Activated CD8-positive, alpha-beta memory T cell treated with anti-CD3 and anti-CD28 coated beads for 48 hours (primary cell): ENCODE measurements at regions not wholly inside any gene's neighbourhood (a gene's known extent, or its start where the extent isn't known, plus 50 kb on each side); places are given as distances from the start of the nearest gene placed in this dataset.

ENCODE experiments used
- DNase-seq, 3 experiments: peaks; one replicate each; pipeline ENCODE4 v3.0.0-alpha.2; 2020; ENCODE audit warnings: low read depth in 2 of 3, low spot score in 2 of 3

DNA sequence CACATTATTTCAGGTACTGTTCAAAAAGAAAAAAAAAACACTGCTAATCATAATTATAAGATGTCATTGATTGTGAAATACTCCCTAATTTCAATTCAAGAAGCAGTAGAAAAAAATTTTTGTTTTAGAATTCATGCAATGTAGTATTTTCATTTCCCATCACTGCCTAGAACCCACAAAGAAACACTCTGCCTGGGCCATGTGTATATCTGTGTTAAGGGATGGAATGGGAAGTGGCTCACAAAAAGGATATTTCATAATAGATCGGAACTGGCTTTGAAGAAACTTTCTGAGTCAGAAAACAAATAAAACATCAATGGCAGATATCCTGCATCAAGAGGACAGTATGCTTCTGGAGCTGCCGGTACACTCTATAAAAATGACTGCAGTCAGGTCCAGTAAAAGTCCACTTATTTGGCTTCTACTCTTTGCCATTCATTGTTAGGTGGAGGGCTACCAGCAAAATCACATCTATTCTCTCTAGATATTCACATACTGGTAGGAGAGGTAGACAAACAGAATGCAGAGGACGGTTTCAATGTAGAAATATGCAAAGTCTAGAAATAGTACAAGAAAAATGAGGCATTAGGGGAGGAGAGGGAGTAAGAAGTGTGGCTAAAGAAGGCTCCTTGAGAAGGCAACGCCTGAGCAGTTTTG is 135.0 kb upstream of the TNFAIP3 start:
- DNase-seq: no peak

DNA sequence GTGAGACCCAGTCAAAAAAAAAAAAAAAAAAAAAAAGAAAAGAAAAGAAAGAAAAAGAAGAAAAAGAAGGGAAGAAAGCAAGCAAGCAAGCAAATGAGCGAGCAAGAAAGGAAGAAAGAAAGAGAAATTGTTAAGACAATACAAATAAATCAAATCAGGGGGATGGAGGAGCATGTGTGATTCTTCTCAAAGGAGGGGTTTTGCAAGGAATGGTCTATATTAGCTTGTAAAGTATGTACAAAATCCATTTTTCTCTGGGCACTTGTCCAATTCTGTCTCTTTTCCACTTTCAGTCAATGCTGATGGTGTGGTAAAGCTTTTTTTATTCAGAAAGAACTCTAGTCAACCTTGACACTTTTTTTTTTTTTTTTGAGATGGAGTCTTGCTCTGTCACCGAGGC is 133.7 kb upstream of the TNFAIP3 start:
- no peak for DNase-seq

DNA sequence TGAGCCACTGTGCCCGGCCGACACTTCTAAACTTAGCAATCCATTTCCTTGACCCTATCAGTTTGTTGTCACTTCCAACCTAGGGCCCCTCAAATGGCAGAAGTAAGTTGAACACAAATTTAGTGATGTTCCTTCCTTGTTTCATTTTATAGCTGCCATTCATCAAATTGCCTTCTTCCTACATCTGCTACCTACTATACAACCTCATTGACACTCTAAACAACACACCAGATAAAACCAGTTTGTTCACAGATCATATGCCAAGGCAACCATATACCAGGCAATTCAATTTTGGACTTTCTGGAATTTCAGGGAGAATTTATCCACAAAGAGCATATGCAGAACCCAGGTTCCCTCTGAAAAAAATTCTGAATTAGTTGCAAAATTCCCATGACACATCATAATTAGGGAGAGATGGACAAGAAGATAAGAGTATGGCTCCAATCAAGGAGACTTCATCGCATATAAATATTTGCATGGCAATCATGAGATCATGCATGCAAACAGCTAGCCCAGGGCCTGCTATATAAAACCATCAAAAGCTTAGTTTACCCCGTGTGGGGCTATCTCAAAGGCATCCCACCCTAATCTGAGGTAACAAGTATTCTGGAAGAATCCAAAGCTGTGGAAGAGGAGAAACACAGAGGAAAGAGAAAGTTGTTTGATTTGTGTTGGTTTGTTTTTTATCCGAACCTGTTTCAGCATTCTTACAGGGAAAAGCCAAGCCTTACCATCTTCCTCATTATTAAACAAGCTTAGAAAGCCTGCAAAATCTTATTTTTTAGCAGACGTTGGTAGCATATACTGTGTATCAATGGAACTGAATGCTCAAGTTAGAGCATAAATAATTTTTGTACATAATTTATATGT is 132.8 kb upstream of the TNFAIP3 start:
- no peak for DNase-seq

DNA sequence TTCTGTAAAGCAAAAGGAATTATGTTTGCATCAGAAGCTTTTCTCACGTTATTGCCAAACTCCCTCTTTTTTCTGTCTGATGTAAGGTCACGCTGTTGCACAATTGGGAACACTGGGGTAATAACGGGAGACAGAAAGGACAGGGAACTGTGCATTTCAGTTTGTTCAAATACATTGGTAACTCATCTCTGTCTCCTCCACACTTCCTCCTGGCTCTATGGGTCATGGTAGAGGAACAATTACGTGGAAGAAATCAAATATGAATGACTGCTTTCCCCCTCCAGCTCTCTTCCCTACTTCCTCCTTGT is 132.2 kb upstream of the TNFAIP3 start:
- no peak for DNase-seq

DNA sequence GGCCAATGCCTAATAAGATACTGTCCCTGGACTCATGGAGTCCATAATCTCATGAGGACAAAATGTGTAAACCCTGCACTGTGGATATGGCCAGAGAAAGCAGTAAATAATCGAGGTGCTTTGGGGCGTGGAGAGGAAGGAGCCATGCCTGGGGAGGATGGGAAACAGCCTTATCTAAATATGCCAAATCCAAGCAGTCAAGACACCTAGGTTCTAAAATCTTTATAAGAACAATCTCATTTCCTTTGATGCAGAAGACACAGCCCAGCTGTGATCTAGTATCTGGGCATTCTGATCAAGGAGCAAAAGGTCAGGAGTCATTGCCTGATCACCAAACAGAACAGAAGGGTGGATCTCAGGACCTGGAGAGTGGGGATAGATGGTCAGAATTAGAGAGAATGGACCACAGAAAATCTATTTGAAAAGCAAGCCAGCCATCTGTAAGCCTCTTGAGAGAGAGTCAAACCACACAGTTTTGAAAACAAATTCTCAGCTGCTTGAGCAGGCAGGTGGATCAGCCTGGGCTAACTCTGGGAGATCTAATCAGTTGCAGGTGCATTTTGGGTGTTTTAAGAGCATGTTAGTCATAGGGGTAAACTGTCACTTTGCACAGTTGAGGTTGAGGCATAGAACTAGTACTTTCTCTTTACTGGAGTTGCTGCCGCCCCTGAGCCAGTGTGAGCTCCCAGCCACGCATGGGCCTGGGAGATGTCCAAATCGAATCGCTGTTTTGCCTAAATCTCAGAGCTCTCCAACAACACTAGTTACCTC is 130.8 kb upstream of the TNFAIP3 start:
- DNase-seq: no peak

DNA sequence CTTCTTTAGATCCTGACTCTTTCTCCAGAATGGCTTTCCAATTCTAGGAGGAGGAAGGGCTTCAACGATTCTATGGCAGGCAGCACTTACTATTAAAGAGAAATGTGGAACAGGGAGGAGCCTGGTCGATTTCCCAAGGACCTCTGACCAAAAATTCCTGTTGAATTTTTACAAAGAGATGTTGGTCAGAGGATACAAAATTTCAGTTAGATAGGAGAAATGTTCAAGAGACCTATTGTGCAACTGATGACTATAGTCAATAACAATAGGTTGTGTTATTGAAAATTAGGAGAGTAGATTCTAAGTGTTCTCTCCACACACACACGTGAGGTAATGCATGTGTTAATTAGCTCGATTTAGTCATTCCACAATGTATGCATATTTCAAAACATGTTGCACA is 130.1 kb upstream of the TNFAIP3 start:
- DNase-seq: no peak

DNA sequence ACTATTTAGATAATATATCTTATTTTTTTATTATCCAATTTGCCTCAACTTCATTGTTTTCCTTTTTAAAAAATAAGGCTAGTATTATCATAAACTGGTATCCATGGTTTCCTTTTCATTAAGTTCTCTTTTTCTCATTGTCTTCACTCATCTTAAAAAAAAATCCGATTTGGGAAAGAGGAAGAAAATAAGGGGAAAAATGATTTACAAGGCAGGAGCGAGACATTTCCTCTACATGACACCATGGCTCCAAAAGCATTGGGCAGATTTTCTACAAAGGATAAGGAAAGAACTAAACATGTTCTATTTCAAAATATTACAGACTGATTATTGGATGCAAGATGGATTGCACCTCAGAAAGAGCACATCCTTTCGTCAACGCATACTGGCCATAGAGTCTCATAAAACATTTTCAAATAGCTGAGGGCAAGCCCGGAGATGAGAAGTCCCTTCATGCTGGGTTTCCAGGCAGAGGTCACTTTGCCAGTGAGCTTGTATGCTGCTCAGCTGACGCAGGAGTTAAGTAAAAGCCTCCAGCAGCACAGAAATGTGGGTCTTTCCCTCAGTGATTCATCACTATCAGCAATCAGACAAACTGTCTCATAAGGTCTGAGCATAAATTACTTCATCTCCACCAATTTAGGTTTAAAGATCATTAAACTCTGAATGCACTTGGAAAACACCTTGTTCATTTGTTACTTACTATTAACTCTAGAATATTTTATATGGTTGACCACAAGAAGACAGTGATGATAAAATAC is 129.0 kb upstream of the TNFAIP3 start:
- DNase-seq: no peak

DNA sequence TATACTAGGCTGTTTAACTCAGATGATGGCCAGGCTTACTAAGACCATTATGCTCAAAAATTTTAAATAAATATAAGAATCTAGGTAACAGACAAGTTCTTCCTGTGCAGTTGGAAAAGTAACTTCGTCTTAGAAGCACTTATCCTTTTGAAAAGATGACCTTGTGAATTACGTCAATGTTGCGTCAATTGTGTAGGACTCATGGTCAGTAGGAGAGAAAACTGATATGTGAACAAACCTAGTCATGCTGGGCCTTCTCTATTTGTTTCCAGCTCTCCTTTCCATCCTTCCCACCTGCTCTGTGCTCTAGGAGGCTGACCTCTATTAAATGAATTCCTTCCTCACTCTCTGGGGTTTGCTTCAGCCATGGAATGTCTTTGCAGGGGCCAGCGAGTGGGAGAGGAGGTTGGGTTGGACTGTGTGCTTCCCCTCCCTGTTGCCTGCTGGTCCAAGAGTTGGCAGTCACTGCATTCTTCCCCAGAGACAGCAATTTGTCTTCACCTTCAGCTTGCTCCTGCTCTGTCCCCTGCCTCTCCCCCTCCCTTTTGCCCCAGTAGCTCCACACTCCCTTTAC is 128.0 kb upstream of the TNFAIP3 start:
- DNase-seq: no peak

DNA sequence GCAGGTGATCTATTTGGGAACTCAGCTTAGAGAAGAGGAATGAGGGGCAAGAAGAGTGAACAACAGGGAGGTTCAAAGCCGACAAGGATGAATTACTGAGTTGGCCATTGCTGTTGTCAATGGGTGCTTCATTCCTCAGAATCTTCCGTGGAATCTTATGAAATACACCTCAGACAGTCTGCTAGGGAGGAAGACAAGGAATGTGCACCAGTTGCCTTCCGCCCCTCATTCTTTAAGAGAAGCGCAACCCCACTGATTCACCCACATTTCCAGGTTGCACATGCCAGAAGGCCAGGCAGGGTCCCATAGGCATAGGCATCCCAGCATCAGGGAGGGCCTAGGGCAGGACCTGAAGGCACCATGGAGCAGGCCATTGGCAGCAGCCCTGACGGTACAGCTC is 127.5 kb upstream of the TNFAIP3 start:
- no peak for DNase-seq

DNA sequence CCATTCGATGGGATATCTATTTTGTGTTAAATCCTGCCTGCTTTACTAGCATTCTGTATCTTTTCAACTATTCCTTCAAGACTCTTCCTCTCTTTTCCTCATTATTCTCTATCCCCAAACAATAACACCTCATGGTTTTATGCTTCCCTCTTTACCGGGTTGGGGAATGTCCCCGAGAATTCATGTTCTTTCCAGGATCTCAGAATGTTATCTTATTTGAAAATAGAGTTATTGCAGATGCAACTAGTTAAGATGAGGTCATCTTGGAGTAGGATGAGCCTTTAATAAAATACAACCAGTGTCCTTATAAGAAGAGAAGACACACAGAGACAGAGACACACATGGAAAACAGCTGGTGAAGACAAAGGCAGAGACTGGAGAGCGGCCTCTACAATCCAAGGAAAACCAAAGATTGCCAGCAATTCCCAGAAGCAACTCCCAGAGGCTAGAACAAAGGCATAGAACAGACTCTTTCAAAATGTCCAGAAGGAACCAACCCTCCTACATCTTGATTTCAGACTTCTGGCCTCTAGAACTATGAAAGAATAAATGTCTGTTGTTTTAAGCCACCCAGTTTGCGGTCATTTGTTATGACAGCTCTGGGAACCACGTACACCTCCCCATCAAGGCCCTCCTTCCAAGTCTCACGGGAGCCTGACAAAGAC is 126.8 kb upstream of the TNFAIP3 start:
- no peak for DNase-seq

DNA sequence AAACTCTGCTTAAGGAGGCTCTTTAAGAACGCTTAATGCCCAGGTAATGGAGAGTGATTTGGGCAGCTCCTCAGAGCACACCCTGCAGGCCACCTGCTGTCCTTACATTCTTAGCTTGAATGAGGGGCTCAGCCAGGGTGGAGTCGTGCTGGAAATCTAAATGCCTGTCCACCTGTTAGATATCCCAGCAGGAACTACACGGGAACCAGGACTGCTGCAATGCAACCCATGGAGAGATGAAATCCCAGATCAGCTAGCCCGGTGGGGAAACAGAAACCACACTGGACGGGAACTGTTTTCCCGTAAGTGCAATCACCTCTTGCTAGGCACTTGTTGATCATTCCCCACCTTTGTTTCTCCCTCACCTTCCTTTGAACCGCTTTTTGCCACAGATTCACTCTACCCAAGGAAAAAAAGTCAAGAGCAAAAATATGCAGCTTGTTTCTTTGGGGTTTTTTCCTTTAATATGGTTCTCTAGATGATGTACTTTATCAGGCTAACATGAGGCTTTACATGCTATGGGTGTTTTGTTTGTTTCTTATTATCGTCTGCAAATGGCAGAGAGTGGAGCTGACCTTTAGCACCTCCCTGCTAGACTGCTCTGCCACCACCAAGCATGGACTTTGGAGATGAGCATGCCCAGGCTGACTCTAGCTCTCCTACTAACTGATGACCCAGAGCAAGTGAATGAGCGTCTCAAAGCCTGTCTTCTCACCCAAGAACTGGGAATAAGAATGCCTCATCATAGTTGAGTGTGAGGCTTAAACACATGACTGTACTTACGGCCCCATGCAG is 125.9 kb upstream of the TNFAIP3 start:
- no peak for DNase-seq

DNA sequence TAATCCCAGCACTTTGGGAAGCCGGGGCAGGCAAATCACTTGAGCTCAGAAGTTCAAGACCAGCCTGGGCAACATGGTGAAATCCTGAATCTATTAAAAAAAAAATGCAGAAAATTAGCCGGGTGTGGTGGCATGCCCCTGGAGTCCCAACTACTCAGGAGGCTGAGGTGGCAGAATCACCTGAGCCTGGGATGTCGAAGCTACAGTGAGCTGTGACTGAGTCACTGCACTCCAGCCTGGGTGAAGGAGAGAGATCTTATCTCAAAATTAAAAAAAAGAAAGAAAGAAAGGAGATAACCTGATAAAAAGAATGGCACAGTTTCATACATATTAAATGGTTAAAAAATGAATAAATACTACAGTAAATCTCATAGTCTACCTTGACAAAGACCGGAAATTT is 123.6 kb upstream of the TNFAIP3 start:
- DNase-seq: no peak

DNA sequence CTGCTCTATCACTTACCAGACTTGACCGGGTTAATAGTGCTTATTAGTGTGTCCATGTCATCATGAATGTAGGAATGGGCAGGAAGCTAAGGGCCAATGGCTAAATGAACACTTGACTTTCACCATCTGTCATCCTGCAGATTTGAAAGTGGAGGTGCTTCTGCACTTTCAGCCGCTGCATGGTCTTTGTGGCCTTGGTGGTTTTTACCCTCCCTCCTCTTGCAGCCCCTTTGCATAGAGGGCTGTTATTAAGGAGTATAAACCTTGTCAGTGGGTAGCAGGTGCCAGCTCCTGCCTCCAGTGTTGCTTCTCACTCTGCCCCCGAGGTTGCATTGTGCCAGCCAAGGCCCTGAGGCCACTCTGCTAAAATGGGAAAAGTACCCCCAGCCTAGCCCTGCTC is 122.2 kb upstream of the TNFAIP3 start:
- DNase-seq: no peak

DNA sequence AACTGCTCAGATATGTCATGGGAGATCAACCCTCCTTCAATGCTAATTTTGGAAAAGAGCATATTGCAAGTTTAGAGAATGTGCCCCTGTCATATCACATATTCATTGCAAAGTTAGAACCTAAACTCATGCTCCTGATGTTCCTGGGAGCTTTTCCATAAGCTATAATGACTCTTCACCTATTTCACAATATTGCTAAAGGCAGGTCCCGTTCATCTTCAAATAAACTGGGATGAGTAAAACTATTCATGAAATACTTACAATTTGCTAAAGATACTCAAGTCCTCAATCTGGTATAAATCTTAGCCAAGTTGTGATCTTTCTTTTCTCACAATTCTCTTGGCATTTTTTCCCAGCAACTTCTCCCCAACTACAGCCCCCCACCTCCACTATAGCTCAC is 121.7 kb upstream of the TNFAIP3 start:
- DNase-seq: no peak

DNA sequence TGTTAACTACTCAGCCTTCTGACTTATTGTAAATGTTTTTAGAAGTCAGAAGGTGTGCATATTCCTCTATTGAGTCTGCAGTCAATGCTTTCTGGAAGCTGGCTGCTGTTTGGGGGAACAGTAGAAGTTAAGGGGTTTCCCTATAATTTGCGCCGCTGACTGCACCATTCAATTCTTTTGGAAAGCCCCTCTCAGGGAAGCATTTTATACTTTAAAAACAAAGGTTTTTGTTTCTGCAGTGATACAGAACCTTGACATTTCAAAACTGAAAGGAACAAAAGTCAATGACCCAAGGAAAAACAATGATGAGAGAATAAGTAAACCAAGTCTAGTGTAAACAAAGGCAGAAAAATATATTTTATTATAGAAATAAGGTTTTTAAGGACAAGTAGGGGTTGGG is 120.8 kb upstream of the TNFAIP3 start:
- no peak for DNase-seq

DNA sequence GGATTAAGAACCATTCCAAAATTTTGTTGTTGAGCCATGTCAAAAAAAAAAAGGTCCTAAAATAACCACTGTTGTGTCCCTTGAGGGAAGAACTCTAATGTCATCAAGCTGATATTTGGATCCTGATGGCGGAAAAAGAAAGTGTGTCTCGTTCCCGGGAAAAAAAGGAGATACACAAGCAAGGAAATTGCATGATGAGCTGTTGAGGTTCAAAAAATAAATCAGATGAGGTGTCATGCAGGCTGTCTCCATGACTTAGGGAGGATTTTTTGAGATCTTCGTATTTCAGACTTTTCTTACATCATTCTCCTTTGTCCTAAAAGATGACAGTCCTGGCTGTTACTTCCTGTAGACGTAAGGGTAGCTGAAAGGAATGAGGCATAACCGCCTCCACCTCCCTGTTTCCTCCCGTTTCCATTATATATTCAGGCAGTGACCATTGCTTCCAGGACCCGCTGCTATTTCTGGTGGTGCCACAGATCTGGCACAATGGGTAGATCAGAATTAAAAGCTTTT is 117.3 kb upstream of the TNFAIP3 start:
- DNase-seq: no peak

DNA sequence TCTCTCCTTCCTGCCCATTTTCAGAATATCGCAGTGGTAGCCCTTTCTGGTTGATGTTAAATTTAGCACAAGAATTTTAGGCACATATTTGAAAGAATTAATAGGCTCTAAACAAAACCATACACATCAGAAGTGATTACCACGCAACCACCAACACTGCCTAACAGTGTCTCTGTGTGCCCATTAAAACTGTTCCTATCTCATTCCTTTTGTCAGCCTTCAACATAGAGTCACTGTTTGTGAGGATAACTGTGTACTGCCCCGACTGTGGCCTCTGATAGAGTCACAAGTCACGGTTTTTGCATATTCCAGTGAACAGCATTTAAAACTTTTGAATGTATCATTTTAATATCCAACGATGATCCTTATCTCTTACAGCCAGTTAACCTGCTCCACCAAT is 116.8 kb upstream of the TNFAIP3 start:
- DNase-seq: no peak

DNA sequence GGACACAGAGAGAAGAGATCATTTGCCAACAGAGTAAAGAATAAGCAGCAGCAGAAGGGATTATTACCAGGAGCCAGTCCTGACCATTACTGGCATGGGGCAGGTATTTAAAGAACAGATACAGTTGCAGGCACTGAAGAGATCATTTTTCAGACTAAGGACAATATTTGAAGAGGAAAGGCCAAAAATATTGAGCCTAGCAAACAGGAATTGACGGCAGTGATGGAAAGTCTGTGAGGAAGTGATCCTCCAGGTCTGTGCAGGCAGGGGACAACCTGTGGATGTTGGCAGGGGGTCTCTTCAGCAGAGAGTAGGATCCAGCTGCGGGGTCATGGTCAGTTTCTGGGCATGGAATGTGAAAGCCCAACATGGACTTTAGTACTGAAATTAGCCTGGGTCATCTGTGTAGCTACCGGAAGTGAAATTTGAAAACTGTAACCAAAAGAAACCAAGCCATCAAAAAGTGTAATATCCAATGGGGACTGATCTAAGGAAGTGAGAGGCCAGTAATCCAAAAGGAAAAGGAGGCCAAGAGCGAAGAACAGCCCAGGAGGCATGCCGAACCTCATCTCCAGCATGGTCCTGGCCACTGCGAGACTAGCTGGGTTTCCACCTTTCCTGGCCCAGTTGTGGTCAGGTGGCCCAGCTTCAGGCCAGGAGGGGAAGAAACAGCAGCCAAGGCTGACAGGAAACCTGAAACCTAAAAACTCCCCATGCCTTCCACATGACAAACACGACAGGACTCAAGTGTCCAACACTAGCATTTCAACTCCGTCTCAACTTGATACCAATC is 115.1 kb upstream of the TNFAIP3 start:
- no peak for DNase-seq

DNA sequence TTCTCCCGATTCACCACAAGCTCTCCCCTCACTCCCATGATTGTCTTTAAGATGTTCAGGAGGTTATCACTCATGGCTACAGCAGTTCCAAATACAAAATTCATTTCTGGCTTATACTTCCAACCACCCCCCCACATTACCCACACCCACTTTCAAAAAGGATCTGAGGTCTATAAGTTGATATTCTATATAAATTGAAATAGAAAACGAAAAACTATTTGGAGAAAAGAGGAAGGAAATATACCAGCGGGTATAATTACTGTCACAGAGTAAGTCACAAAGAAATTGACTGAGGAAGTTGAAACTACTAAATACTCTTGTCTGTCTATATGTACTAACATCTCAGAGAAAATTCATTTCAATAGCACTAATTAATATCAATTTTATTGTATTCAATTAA is 112.7 kb upstream of the TNFAIP3 start:
- no peak for DNase-seq
